ENCODE measurements at regions not wholly inside any gene's neighbourhood (a gene's known extent, or its start where the extent isn't known, plus 50 kb on each side); places are given as distances from the start of the nearest gene placed in this dataset.

DNA sequence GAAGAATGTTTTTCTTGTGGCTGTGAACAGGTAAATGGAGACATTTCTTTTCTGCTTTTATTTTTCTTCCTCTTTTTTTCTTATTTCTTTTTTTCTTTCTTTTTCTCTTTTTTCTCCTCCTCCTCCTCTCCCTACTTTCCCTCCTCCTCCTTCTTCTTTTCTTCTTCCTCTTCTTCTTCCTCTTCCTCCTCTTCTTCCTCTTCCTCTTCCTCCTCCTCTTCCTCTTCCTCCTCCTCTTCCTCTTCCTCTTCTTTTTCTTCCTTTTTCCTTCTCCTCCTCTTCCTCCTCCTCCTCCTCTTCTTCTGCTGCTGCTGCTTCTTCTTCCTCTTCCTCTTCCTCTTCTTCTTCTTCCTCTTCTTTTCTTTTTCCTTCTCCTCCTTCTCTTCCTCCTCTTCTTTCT lies 65.3 kb upstream of the NTRK2 start:
- no peak overlapping the region for H3K9ac ChIP-seq (ENCODE audit: low read depth, low read length)
- TF ChIP-seq, protein P1, sequence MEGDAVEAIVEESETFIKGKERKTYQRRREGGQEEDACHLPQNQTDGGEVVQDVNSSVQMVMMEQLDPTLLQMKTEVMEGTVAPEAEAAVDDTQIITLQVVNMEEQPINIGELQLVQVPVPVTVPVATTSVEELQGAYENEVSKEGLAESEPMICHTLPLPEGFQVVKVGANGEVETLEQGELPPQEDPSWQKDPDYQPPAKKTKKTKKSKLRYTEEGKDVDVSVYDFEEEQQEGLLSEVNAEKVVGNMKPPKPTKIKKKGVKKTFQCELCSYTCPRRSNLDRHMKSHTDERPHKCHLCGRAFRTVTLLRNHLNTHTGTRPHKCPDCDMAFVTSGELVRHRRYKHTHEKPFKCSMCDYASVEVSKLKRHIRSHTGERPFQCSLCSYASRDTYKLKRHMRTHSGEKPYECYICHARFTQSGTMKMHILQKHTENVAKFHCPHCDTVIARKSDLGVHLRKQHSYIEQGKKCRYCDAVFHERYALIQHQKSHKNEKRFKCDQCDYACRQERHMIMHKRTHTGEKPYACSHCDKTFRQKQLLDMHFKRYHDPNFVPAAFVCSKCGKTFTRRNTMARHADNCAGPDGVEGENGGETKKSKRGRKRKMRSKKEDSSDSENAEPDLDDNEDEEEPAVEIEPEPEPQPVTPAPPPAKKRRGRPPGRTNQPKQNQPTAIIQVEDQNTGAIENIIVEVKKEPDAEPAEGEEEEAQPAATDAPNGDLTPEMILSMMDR (IDR thresholded peaks at IDR 0.05; ENCODE audit: borderline replicate concordance, extremely low read depth, low read length, poor library complexity, severe bottlenecking), result no peak
- TF ChIP-seq EZH2 (IDR thresholded peaks at IDR 0.05; ENCODE audit: borderline replicate concordance, low read depth, low read length, severe bottlenecking), result no peak
- no peak overlapping the region for H2AFZ ChIP-seq (ENCODE audit: low read depth, low read length)
- DNase-seq, result no peak
- no peak overlapping the region for H3K4me2 ChIP-seq (ENCODE audit: insufficient read depth, low read length)
- no peak for ATAC-seq (ENCODE audit: insufficient read depth, low read depth)
- no peak overlapping the region for H3K27ac ChIP-seq (ENCODE audit: low read length)
- no peak overlapping the region for H3K4me3 ChIP-seq (ENCODE audit: low read depth in 1 of 2, low read length in 2 of 2)
- H3K9me3 ChIP-seq (ENCODE audit: insufficient read depth, low read length, severe bottlenecking), result no peaks in the 10 kb centered on the region
- no peaks in the 10 kb centered on the region for H4K20me1 ChIP-seq (ENCODE audit: insufficient read depth, low read length)
- H3K4me1 ChIP-seq (ENCODE audit: insufficient read depth, low read length), result no peaks in the 10 kb centered on the region
- H3K27me3 ChIP-seq (ENCODE audit: insufficient read depth, low read length, poor library complexity), result no peaks in the 10 kb centered on the region
- H3K79me2 ChIP-seq (ENCODE audit: insufficient read depth, low read length), result no peaks in the 10 kb centered on the region
- no peaks in the 10 kb centered on the region for H3K36me3 ChIP-seq (ENCODE audit: insufficient read depth, low read length)

DNA sequence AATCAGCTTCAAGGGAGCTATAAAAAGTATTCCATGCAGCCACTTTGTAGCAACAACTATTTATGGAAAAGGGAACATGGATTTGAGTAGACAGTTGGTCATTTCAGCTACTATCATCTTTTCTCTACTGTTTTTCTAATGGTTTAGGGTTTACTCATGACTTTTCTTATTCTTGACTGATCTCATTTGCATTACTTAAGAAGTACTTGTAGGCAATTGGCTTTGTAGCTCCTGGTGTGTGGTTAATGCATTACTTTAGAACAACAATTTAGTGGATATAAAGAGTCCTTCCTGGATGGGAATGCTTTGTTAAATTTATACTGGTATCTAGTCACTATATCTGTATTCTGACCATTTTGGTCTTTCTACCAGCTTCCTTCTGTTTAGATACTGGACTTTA lies 59.8 kb upstream of the NTRK2 start:
- Histone ChIP-seq H3K9me3 (ENCODE audit: insufficient read depth, low read length, severe bottlenecking) (no peaks in the 10 kb centered on the region), H3K4me2 (ENCODE audit: insufficient read depth, low read length) (no peak overlapping the region), H3K4me3 (ENCODE audit: low read depth in 1 of 2, low read length in 2 of 2) (no peak overlapping the region), H3K9ac (ENCODE audit: low read depth, low read length) (no peak overlapping the region), H3K27ac (ENCODE audit: low read length) (no peak overlapping the region), H3K36me3 (ENCODE audit: insufficient read depth, low read length) (no peaks in the 10 kb centered on the region), H3K27me3 (ENCODE audit: insufficient read depth, low read length, poor library complexity) (no peaks in the 10 kb centered on the region), H3K4me1 (ENCODE audit: insufficient read depth, low read length) (no peaks in the 10 kb centered on the region), H2AFZ (ENCODE audit: low read depth, low read length) (no peak overlapping the region), H4K20me1 (ENCODE audit: insufficient read depth, low read length) (no peaks in the 10 kb centered on the region), H3K79me2 (ENCODE audit: insufficient read depth, low read length) (no peaks in the 10 kb centered on the region)
- TF ChIP-seq EZH2 (IDR thresholded peaks at IDR 0.05; ENCODE audit: borderline replicate concordance, low read depth, low read length, severe bottlenecking), result no peak
- TF ChIP-seq, protein P1 (IDR thresholded peaks at IDR 0.05; ENCODE audit: borderline replicate concordance, extremely low read depth, low read length, poor library complexity, severe bottlenecking), result no peak
- ATAC-seq (ENCODE audit: insufficient read depth, low read depth) (no peak), DNase-seq (no peak)

DNA sequence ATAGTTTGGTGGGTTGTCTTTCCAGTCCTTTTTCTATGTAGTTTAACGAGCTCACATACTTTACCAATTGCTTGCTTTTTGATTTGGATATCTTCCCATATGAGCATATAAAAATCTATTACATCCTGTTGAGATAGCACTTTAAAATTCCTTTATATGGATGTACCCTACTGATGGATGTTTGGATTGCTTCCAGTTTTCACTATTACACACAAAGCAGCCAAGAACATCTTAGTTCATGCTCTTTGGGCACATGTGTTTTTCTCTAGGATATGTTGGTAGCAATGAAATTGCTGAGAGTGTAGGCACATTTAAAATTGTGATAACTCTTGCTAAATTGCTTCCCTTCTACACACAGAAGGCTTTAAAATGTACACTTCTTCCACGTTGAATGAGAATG lies 56.1 kb upstream of the NTRK2 start:
- Histone ChIP-seq H3K4me1 (ENCODE audit: insufficient read depth, low read length) (no peaks in the 10 kb centered on the region), H3K9ac (ENCODE audit: low read depth, low read length) (no peak overlapping the region), H4K20me1 (ENCODE audit: insufficient read depth, low read length) (no peaks in the 10 kb centered on the region), H3K79me2 (ENCODE audit: insufficient read depth, low read length) (no peaks in the 10 kb centered on the region), H3K4me2 (ENCODE audit: insufficient read depth, low read length) (no peak overlapping the region), H2AFZ (ENCODE audit: low read depth, low read length) (no peak overlapping the region), H3K4me3 (ENCODE audit: low read depth in 1 of 2, low read length in 2 of 2) (no peak overlapping the region), H3K27me3 (ENCODE audit: insufficient read depth, low read length, poor library complexity) (no peaks in the 10 kb centered on the region), H3K9me3 (ENCODE audit: insufficient read depth, low read length, severe bottlenecking) (no peaks in the 10 kb centered on the region), H3K27ac (ENCODE audit: low read length) (no peak overlapping the region), H3K36me3 (ENCODE audit: insufficient read depth, low read length) (no peaks in the 10 kb centered on the region)
- TF ChIP-seq, protein P1 (IDR thresholded peaks at IDR 0.05; ENCODE audit: borderline replicate concordance, extremely low read depth, low read length, poor library complexity, severe bottlenecking), result no peak
- no peak for TF ChIP-seq EZH2 (IDR thresholded peaks at IDR 0.05; ENCODE audit: borderline replicate concordance, low read depth, low read length, severe bottlenecking)
- DNase-seq (no peak), ATAC-seq (ENCODE audit: insufficient read depth, low read depth) (no peak)

DNA sequence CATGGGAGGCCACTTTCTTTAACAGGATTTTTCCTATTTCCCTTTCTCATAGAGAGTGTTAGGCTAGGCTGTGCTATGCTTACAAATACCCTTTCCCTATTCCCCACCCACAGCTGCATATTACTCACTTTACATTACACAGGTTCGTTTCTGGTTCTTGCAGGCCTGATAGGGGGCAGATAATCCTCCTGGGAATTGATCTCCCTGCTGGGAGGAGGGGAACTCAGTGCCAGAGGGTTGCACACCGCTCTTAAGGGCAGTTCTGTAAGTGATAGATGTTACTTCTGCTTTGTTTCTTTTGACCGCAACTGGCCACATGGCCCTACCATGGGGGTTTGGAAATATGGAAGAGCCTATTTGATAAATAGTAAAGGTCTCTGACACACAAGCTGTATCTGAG lies 54.0 kb upstream of the NTRK2 start:
- DNase-seq (no peak), ATAC-seq (ENCODE audit: insufficient read depth, low read depth) (no peak)
- TF ChIP-seq, protein P1 (IDR thresholded peaks at IDR 0.05; ENCODE audit: borderline replicate concordance, extremely low read depth, low read length, poor library complexity, severe bottlenecking), result no peak
- TF ChIP-seq EZH2 (IDR thresholded peaks at IDR 0.05; ENCODE audit: borderline replicate concordance, low read depth, low read length, severe bottlenecking), result no peak
- H3K4me3 ChIP-seq (ENCODE audit: low read depth in 1 of 2, low read length in 2 of 2), result no peak overlapping the region
- no peaks in the 10 kb centered on the region for H3K9me3 ChIP-seq (ENCODE audit: insufficient read depth, low read length, severe bottlenecking)
- H3K27me3 ChIP-seq (ENCODE audit: insufficient read depth, low read length, poor library complexity), result no peaks in the 10 kb centered on the region
- no peaks in the 10 kb centered on the region for H3K79me2 ChIP-seq (ENCODE audit: insufficient read depth, low read length)
- no peak overlapping the region for H3K4me2 ChIP-seq (ENCODE audit: insufficient read depth, low read length)
- no peak overlapping the region for H2AFZ ChIP-seq (ENCODE audit: low read depth, low read length)
- H3K4me1 ChIP-seq (ENCODE audit: insufficient read depth, low read length), result no peaks in the 10 kb centered on the region
- H3K9ac ChIP-seq (ENCODE audit: low read depth, low read length), result no peak overlapping the region
- no peak overlapping the region for H3K27ac ChIP-seq (ENCODE audit: low read length)
- no peaks in the 10 kb centered on the region for H3K36me3 ChIP-seq (ENCODE audit: insufficient read depth, low read length)
- no peaks in the 10 kb centered on the region for H4K20me1 ChIP-seq (ENCODE audit: insufficient read depth, low read length)
